Endothelial cell of umbilical vein (primary cell): ENCODE measurements at regions not wholly inside any gene's neighbourhood (a gene's known extent, or its start where the extent isn't known, plus 50 kb on each side); places are given as distances from the start of the nearest gene placed in this dataset.

Experiments
- EZH2 ChIP-seq: IDR thresholded peaks from 2 replicates; pipeline ENCODE4 v1.6.1; 2012; ENCODE audit warnings: borderline replicate concordance, low read depth, mild to moderate bottlenecking, moderate library complexity, low read length, inconsistent platforms; ENCODE audit not compliant: severe bottlenecking
- FOS ChIP-seq: IDR thresholded peaks from 2 replicates; pipeline ENCODE4 v1.6.1; 2011; ENCODE audit warnings: mild to moderate bottlenecking, low read length, moderate library complexity, borderline replicate concordance; ENCODE audit not compliant: insufficient read depth
- POLR2A ChIP-seq: IDR thresholded peaks from 2 replicates; pipeline ENCODE4 v1.6.1; 2012; ENCODE audit warnings: low read depth, mild to moderate bottlenecking, control low read depth, low read length
- POLR2AphosphoS5 ChIP-seq: IDR thresholded peaks from 2 replicates; pipeline ENCODE4 v1.6.1; 2012; ENCODE audit warnings: low read depth, mild to moderate bottlenecking, control low read depth, low read length, moderate library complexity; ENCODE audit not compliant: insufficient read depth
- TF ChIP-seq, protein P1 (sequence below), 2 donors: IDR thresholded peaks; 1 replicate in 1 of 2; 2 replicates in 1 of 2; pipeline ENCODE4 v1.5.1; 2011; ENCODE audit warnings: low read length in 2 of 2, mild to moderate bottlenecking in 2 of 2, moderate library complexity in 2 of 2, control low read depth in 1 of 2, inconsistent platforms in 1 of 2, low read depth in 1 of 2; ENCODE audit not compliant: insufficient read depth in 1 of 2; ENCODE audit errors: extremely low read depth in 1 of 2
- TF ChIP-seq, protein P2 (sequence below): IDR thresholded peaks from 2 replicates; pipeline ENCODE4 v1.6.1; 2011; ENCODE audit not compliant: insufficient read depth, insufficient read length

DNA sequence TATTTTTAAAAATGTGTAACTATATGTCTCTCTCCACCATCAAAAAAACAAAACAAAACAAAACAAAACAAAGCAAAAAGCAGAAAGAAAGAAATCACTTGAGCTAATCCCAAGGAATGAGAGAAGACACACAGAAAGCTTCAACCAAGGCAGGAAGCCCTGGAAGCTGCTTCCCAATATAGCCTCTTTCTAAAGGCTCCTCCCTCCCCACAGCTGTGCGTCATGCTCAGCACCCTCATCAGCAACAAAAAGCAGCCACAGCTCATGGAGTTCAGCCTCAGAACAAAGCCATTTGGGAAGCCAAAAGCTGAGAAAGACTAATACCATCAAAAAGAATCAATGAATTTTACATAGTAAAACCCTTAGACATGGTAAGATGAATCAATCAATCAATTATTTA lies 501.6 kb upstream of the SMIM31 start:
- TF ChIP-seq, protein P1, sequence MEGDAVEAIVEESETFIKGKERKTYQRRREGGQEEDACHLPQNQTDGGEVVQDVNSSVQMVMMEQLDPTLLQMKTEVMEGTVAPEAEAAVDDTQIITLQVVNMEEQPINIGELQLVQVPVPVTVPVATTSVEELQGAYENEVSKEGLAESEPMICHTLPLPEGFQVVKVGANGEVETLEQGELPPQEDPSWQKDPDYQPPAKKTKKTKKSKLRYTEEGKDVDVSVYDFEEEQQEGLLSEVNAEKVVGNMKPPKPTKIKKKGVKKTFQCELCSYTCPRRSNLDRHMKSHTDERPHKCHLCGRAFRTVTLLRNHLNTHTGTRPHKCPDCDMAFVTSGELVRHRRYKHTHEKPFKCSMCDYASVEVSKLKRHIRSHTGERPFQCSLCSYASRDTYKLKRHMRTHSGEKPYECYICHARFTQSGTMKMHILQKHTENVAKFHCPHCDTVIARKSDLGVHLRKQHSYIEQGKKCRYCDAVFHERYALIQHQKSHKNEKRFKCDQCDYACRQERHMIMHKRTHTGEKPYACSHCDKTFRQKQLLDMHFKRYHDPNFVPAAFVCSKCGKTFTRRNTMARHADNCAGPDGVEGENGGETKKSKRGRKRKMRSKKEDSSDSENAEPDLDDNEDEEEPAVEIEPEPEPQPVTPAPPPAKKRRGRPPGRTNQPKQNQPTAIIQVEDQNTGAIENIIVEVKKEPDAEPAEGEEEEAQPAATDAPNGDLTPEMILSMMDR (IDR thresholded peaks at IDR 0.05; ENCODE audit: extremely low read depth in 1 of 2, insufficient read depth in 1 of 2, low read depth in 1 of 2, low read length in 2 of 2): no peak
- TF ChIP-seq EZH2: no peak
- TF ChIP-seq POLR2A: no peak
- no peak for TF ChIP-seq FOS
- TF ChIP-seq, protein P2, sequence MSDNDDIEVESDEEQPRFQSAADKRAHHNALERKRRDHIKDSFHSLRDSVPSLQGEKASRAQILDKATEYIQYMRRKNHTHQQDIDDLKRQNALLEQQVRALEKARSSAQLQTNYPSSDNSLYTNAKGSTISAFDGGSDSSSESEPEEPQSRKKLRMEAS: no peak
- no peak for TF ChIP-seq POLR2AphosphoS5
